ENCODE measurements at regions not wholly inside any gene's neighbourhood (a gene's known extent, or its start where the extent isn't known, plus 50 kb on each side); places are given as distances from the start of the nearest gene placed in this dataset.

GRCh38 chr18:73579698-73580097, 567.9 kb downstream of the FBXO15 start:
- FAIRE-seq (no peak), DNase-seq (ENCODE audit: low read depth, low spot score) (no peak), ATAC-seq (no peak)
- no peak overlapping the region for H3K27ac ChIP-seq (ENCODE audit: control insufficient read depth, insufficient read depth)
- H3K79me2 ChIP-seq (ENCODE audit: control insufficient read depth, insufficient read depth, low read length), result no peaks in the 10 kb centered on the region
- SMC1A ChIA-PET (ENCODE audit: uncharacterized antibody, unreplicated experiment), result no interaction called here
- RAD21 ChIA-PET (ENCODE audit: unreplicated experiment), result no interaction called here
- no peaks in the 10 kb centered on the region for H3K36me3 ChIP-seq (ENCODE audit: control insufficient read depth in 2 of 2, insufficient read depth in 2 of 2, low read length in 1 of 2)
- in situ Hi-C loops (cut with MboI), result no loop called here
- no peaks in the 10 kb centered on the region for H3K27me3 ChIP-seq (replicated peaks in 1 of 2; ENCODE audit: control insufficient read depth in 2 of 2, insufficient read depth in 2 of 2, low read length in 1 of 2)
- H3K4me3 ChIP-seq, result no peak overlapping the region
- CTCF ChIA-PET, result no interaction called here
- no peaks in the 10 kb centered on the region for H3K9me3 ChIP-seq (replicated peaks; ENCODE audit: control insufficient read depth, insufficient read depth, low read length)
- intact Hi-C loops (cut with micrococcal nuclease; ENCODE audit: unreplicated experiment), result no loop called here
- H2AFZ ChIP-seq (ENCODE audit: control insufficient read depth, low read depth, low read length), result no peak overlapping the region
- no peaks in the 10 kb centered on the region for H3K4me1 ChIP-seq (ENCODE audit: control insufficient read depth, insufficient read depth, low read length)
- TF ChIP-seq ESRRA (IDR thresholded peaks at IDR 0.05; ENCODE audit: low read length), result no peak
- no peak for TF ChIP-seq GABPA (IDR thresholded peaks at IDR 0.05; ENCODE audit: low read depth)
- no peak for TF ChIP-seq DPF2 (IDR thresholded peaks at IDR 0.05)
- TF ChIP-seq PAX5 (IDR thresholded peaks at IDR 0.05; ENCODE audit: borderline replicate concordance, low read depth, low read length), result no peak
- TF ChIP-seq HDAC6 (IDR thresholded peaks at IDR 0.05; ENCODE audit: unreplicated experiment), result no peak
- TF ChIP-seq TCF3 (IDR thresholded peaks at IDR 0.05; ENCODE audit: borderline replicate concordance, insufficient read depth, low read depth, low read length), result no peak
- TF ChIP-seq EZH2 (IDR thresholded peaks at IDR 0.05; ENCODE audit: borderline replicate concordance, control insufficient read depth, low read depth, low read length), result no peak
- no peak for TF ChIP-seq ETV6 (conservative IDR thresholded peaks at IDR 0.05 in 1 of 2, IDR thresholded peaks at IDR 0.05 in 1 of 2; ENCODE audit: borderline replicate concordance in 1 of 2, low read depth in 1 of 2)
- TF ChIP-seq, protein P1, sequence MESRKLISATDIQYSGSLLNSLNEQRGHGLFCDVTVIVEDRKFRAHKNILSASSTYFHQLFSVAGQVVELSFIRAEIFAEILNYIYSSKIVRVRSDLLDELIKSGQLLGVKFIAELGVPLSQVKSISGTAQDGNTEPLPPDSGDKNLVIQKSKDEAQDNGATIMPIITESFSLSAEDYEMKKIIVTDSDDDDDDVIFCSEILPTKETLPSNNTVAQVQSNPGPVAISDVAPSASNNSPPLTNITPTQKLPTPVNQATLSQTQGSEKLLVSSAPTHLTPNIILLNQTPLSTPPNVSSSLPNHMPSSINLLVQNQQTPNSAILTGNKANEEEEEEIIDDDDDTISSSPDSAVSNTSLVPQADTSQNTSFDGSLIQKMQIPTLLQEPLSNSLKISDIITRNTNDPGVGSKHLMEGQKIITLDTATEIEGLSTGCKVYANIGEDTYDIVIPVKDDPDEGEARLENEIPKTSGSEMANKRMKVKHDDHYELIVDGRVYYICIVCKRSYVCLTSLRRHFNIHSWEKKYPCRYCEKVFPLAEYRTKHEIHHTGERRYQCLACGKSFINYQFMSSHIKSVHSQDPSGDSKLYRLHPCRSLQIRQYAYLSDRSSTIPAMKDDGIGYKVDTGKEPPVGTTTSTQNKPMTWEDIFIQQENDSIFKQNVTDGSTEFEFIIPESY (IDR thresholded peaks at IDR 0.05), result no peak
- TF ChIP-seq TAF1 (IDR thresholded peaks at IDR 0.05; ENCODE audit: borderline replicate concordance, low read depth, low read length), result no peak
- H4K20me1 ChIP-seq (ENCODE audit: control insufficient read depth, insufficient read depth), result no peaks in the 10 kb centered on the region
- H3K9ac ChIP-seq (ENCODE audit: control insufficient read depth, insufficient read depth, low read length), result no peak overlapping the region
- no TSS peak for BruUV-seq (replicated peaks)
- POLR2A ChIA-PET, result no interaction called here
- no peak overlapping the region for H3K4me2 ChIP-seq (ENCODE audit: control insufficient read depth, insufficient read depth)
